Loucy (cell line): ENCODE measurements at regions not wholly inside any gene's neighbourhood (a gene's known extent, or its start where the extent isn't known, plus 50 kb on each side); places are given as distances from the start of the nearest gene placed in this dataset.

Source experiments
- CTCF ChIP-seq: fragments of 200-600 bp; sonication (generic); conservative IDR thresholded peaks from 2 replicates; pipeline ENCODE4 v1.5.1; 2014; ENCODE audit warnings: mild to moderate bottlenecking, antibody characterized with exemption, low read length
- EZH2phosphoT487 ChIP-seq: fragments of 200-600 bp; IDR thresholded peaks from 2 replicates; pipeline ENCODE4 v1.6.1; 2018; ENCODE audit warnings: antibody characterized with exemption, mild to moderate bottlenecking, moderate library complexity, borderline replicate concordance

DNA sequence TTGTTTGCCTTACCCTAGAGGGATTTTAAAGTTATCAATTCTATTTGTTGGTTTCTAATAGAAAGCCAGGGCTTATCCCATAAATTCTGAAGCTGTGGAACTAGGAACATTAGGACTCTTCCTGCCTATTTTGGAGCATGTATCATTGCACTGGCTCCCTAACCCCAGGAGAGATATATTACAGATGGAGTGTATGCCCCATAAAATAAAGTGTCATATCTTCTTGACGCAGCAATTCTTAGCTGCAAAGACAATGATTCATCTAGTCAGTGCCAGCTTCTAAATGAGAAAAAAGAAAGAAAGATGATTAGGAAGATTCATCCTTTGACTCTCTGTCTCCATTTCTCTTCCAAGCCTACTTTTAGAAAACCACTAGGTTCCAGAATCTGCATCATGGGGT is 74.8 kb upstream of the MAGI1 start:
- TF ChIP-seq CTCF (no peak), EZH2phosphoT487 (no peak)
